ENCODE measurements at regions not wholly inside any gene's neighbourhood (a gene's known extent, or its start where the extent isn't known, plus 50 kb on each side); places are given as distances from the start of the nearest gene placed in this dataset.

GRCh38 chr2:59307196-59307595 is 1066.1 kb upstream of the FANCL start:
- Histone ChIP-seq H2AFZ (ENCODE audit: low read length) (no peak overlapping the region), H3K4me3 (ENCODE audit: low read depth, low read length, poor library complexity, severe bottlenecking) (no peak overlapping the region), H4K20me1 (ENCODE audit: insufficient read depth, low read length) (no peaks in the 10 kb centered on the region), H3K4me2 (ENCODE audit: low read length) (no peak overlapping the region), H3K36me3 (ENCODE audit: insufficient read depth, low read length) (no peaks in the 10 kb centered on the region), H3K9me3 (ENCODE audit: low read length) (no peaks in the 10 kb centered on the region), H3K27ac (ENCODE audit: low read depth, low read length, poor library complexity, severe bottlenecking) (no peak overlapping the region), H3K4me1 (ENCODE audit: insufficient read depth, low read length, severe bottlenecking) (no peaks in the 10 kb centered on the region), H3K9ac (ENCODE audit: low read length) (no peak overlapping the region), H3F3A (ENCODE audit: insufficient read depth, low read length) (no peaks in the 10 kb centered on the region), H3K27me3 (ENCODE audit: insufficient read depth, low read length) (no peaks in the 10 kb centered on the region), H3K9me2 (ENCODE audit: low read depth, low read length) (no peaks in the 10 kb centered on the region), H3K79me2 (ENCODE audit: insufficient read depth, low read length) (no peaks in the 10 kb centered on the region)
- no peak for TF ChIP-seq CTCF (IDR thresholded peaks at IDR 0.05; ENCODE audit: low read length)
- no peak for TF ChIP-seq EZH2 (IDR thresholded peaks at IDR 0.05; ENCODE audit: borderline replicate concordance, low read length)

- H3K36me3 ChIP-seq (ENCODE audit: insufficient read depth, low read length): no peaks in the 10 kb centered on the region
- no peak overlapping the region for H3K9ac ChIP-seq (ENCODE audit: low read length)
- no peaks in the 10 kb centered on the region for H3K4me1 ChIP-seq (ENCODE audit: insufficient read depth, low read length, severe bottlenecking)
- H3K9me2 ChIP-seq (ENCODE audit: low read depth, low read length): no peaks in the 10 kb centered on the region
- no peaks in the 10 kb centered on the region for H3F3A ChIP-seq (ENCODE audit: insufficient read depth, low read length)
- H4K20me1 ChIP-seq (ENCODE audit: insufficient read depth, low read length): no peaks in the 10 kb centered on the region
- H3K27ac ChIP-seq (ENCODE audit: low read depth, low read length, poor library complexity, severe bottlenecking): no peak overlapping the region
- TF ChIP-seq CTCF (IDR thresholded peaks at IDR 0.05; ENCODE audit: low read length): no peak
- no peak for TF ChIP-seq EZH2 (IDR thresholded peaks at IDR 0.05; ENCODE audit: borderline replicate concordance, low read length)
- no peak overlapping the region for H3K4me2 ChIP-seq (ENCODE audit: low read length)
- no peaks in the 10 kb centered on the region for H3K79me2 ChIP-seq (ENCODE audit: insufficient read depth, low read length)
- no peaks in the 10 kb centered on the region for H3K9me3 ChIP-seq (ENCODE audit: low read length)
- no peak overlapping the region for H2AFZ ChIP-seq (ENCODE audit: low read length)
- H3K4me3 ChIP-seq (ENCODE audit: low read depth, low read length, poor library complexity, severe bottlenecking): no peak overlapping the region
- H3K27me3 ChIP-seq (ENCODE audit: insufficient read depth, low read length): no peaks in the 10 kb centered on the region
Observed at GRCh38 chr2:59303272-59303671, 1062.1 kb upstream of the FANCL start.

GRCh38 chr2:59302683-59303082 is 1061.6 kb upstream of the FANCL start:
- Histone ChIP-seq H3F3A (ENCODE audit: insufficient read depth, low read length) (no peaks in the 10 kb centered on the region), H3K9me2 (ENCODE audit: low read depth, low read length) (no peaks in the 10 kb centered on the region), H3K27ac (ENCODE audit: low read depth, low read length, poor library complexity, severe bottlenecking) (no peak overlapping the region), H3K4me2 (ENCODE audit: low read length) (no peak overlapping the region), H3K27me3 (ENCODE audit: insufficient read depth, low read length) (no peaks in the 10 kb centered on the region), H3K9me3 (ENCODE audit: low read length) (no peaks in the 10 kb centered on the region), H4K20me1 (ENCODE audit: insufficient read depth, low read length) (no peaks in the 10 kb centered on the region), H3K9ac (ENCODE audit: low read length) (no peak overlapping the region), H3K4me1 (ENCODE audit: insufficient read depth, low read length, severe bottlenecking) (no peaks in the 10 kb centered on the region), H3K36me3 (ENCODE audit: insufficient read depth, low read length) (no peaks in the 10 kb centered on the region), H2AFZ (ENCODE audit: low read length) (no peak overlapping the region), H3K4me3 (ENCODE audit: low read depth, low read length, poor library complexity, severe bottlenecking) (no peak overlapping the region), H3K79me2 (ENCODE audit: insufficient read depth, low read length) (no peaks in the 10 kb centered on the region)
- TF ChIP-seq CTCF (IDR thresholded peaks at IDR 0.05; ENCODE audit: low read length) (no peak), EZH2 (IDR thresholded peaks at IDR 0.05; ENCODE audit: borderline replicate concordance, low read length) (no peak)

Measured in OCI-LY1 (cell line).